CD4-positive, alpha-beta T cell treated with Interleukin-10 for 1 hour (primary cell): ENCODE measurements at regions not wholly inside any gene's neighbourhood (a gene's known extent, or its start where the extent isn't known, plus 50 kb on each side); places are given as distances from the start of the nearest gene placed in this dataset.

Experiments
- DNase-seq: peaks from one replicate; pipeline ENCODE4 v3.0.0-alpha.2; 2020

DNA sequence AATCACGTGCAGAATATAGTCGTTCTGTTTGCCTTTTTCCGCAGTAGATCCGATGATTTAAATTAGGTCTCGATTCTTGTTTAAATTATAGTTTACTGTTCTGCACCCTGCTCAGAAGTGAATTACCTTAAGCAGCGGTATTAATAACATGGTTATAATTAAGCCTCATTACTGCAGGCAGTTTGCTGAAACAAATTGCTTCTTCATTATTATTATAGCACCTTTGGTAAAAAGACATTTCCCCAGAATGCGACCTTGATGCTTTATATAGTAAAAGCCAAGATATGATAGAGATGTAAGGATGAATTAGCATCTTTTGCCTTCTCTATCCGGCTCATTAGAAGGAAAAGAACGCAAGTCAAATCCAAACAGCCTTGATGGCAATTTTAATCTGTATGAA lies 625.2 kb upstream of the CADM1 start:
- DNase-seq = no peak

DNA sequence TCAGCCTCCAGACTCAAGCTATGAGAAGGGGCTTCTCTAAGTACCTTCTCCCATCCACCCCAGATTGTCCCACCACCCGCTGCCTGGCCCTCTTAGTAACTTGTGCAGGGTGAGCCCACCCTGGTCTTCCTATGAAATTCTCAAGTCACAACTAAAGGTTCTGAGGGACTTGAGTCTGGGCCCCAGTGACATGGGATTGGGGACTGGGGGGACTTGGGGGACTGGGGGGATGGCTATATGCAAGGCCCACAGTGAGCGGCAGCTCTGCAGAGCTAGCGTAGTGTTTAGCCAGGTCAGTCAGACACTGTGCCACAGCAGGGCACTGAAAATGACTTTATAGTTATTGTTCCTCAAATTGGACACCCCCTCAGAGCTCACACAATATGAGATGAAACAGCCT lies 622.3 kb upstream of the CADM1 start:
- DNase-seq = no peak

DNA sequence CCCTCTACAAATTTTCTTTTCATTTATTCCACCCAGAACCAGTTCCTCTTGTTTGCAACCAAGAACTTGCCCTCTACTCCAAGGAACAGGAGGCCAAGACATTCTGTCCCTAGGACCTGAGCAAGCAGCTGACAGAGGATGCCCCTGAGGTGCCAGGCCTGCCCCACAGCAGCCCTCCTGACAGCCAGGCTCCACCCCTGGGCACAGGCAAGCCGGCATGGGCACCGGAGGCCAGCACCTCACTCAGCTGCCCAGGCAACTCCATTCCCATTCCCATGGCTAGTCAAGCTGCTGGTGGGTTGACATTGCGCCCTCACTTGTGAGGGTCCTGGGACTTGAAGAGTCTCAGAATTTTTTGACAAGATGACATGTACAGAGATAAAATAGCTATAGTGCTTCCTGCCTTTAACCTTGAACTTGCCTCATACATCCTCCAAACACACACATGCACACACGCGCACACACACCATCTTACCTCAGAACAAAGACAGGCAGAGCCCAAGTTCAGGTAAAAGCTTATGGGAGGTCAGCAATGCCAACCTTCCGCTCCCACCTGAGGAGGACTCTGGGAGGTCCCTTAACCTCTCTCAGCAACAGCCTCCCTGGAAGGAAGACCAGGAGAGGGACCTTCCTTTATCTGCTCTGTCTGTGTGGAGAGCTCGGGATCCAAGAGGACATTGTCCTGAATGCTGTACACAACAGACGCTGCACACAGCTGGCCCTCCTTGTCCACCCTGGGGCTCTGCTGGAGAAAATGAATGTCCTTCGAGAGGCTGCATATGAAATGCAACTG lies 620.9 kb upstream of the CADM1 start:
- no peak for DNase-seq

DNA sequence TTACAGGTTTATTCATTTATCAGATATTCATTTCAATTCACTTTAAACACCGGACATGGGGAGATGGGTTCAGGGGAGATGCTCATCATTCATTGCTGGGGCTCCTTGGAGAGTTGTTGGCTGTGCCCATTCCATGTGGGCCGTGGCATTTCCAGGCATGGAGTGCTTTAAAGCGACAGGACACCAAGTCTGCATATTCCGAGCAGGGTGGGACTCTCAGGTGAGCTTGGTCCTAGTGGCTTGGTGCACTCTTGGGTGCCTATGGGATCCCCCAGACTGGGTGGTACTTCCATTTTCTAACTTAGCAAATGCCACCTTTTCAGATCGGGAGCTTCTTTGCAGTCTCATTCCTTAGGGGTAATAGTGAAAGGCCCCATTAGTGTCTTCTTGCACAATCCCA lies 619.5 kb upstream of the CADM1 start:
- no peak for DNase-seq

DNA sequence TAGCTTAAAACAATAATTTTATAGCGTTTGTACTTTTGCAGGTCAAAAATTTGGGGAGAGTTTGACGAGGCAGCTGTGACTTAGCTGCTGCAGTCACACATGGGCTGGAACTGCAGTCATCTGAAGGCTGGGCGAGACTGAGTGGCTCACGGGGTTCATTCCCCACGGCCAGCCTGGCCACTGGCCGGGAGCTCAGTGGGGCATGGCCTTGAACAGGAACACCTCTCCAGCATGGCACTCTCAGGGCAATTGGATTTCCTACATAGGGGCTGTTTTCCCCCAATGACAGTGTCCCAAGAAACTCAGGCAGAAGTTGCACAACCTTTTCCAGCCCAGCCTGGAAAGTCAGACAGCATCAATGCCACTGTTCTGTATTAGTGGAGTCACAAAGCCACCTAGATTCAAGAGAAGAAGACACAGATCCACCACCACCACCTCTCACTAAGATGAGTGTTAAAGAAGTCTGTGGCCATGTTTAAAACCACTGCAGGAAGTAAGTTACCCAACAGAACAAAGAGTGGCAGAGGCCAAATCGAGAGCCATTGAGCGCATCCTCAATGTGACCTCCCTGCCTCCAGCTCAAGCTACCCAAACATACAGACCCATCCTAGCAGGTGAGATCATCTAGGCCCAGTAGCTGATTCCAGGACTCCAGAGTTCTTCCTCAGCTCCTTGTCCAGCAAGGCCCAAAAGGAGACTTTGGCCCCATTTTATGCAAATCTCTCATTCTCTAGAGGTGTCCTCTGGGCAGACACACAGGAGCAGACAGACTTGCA lies 618.7 kb upstream of the CADM1 start:
- DNase-seq = no peak

DNA sequence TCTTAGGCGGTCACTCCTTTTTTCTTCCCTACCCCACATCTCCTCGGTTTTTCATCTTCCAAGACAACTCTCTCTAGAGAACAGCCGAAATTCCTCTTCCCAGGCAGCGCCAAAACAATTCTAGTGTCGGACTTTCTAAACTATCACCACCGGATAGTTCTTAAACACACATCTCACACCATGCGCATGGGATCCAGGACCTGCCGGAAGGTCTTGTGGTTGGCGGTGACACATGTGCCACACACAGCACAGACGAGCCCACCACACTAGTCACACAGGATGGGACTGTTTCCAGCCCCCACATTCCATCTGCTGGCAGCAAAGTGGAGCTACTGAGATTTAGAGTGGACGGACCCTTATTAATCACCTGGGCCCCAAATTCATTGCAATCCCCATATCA lies 614.9 kb upstream of the CADM1 start:
- DNase-seq = no peak

DNA sequence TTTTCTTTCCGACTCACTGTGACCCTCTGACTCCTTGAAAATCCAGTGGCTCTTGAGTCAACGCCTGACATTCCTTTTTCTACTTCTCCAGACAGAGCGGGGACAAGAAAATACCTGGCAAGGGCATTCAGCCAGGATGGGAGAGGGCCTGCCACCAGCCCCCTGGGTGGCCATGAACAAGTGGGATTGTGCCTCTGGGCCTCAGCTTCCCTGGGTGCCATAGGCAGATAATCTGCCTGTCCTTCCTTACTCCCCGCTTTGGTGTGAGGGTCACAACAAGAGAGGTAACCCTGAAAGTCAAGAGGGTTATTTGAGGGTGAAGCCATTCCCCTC lies 613.9 kb upstream of the CADM1 start:
- DNase-seq = no peak

DNA sequence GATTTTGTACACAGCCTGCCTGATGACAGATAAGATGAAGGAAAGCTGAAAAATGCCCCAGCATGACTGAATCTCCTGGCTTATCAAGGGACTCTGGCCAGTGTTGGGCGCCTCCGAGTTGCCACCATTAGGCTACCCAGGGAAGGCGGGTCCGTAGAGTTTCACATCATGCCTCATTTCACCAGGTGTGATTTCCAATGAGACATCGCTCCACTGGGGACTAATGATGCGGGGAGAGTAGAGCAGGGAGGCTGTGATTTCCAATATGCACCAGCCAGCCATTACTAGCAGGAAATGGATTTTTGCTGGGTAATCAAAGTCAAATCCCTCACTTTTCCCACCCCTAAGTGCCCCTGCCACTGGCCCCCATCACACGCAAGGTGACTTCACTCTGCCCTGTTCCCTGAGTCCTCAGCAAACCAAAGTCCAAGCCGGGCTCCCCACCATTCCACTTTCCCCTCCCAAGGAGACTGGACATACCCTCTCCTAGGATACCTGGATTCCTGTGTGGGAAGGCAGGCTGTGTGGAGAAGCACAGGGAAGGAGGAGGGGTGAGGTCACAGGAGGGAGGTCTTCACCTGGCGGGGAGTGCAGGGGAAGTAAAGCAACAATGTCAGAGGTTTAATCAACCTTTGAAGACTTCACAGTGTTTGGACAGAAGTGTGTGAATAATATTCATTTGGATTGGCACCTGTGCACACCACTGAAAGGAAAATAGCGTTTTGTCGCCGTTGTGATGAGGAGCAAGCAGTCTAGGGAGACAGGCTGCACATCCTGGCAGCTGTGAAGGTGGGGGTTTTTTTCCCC lies 613.3 kb upstream of the CADM1 start:
- no peak for DNase-seq

DNA sequence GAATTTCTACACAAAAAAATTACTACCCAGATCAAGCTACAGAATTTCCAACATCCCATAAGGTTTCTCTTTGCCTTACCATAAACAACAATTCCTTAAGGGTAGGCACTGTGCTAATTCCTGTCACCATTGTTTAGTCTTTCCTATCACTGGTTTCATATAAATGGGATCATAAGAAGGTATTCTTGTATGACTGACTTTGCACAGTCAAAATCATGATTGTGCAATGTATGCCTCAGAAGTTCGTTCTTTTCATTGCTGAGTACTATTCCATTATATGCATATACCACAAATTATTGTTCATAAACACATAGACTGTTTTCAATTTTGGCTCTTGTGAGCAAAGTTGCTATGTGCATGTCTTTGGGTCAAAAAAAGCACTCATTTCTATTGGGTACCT lies 611.6 kb upstream of the CADM1 start:
- no peak for DNase-seq

DNA sequence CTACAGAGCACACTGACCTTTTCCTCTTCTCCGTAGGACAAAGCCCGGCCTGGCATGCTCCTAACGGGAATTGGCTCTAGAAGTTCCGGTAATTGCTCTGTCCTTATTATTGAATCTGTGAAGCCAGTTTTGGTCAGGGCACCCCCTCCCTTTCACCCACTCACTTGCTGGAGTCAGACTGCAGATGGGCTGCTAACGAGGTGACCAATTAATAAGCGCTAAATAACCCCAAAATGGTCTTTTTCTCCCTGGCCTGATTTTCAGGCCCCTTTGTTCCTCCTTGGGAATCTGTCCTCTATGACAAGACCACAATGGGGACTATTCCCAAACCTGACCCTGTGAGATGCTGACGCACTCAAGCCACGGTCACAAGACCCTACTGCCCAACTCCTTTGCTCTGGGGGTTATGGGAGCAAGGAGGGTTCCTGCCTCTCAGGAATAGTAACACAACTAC lies 610.0 kb upstream of the CADM1 start:
- DNase-seq = no peak

DNA sequence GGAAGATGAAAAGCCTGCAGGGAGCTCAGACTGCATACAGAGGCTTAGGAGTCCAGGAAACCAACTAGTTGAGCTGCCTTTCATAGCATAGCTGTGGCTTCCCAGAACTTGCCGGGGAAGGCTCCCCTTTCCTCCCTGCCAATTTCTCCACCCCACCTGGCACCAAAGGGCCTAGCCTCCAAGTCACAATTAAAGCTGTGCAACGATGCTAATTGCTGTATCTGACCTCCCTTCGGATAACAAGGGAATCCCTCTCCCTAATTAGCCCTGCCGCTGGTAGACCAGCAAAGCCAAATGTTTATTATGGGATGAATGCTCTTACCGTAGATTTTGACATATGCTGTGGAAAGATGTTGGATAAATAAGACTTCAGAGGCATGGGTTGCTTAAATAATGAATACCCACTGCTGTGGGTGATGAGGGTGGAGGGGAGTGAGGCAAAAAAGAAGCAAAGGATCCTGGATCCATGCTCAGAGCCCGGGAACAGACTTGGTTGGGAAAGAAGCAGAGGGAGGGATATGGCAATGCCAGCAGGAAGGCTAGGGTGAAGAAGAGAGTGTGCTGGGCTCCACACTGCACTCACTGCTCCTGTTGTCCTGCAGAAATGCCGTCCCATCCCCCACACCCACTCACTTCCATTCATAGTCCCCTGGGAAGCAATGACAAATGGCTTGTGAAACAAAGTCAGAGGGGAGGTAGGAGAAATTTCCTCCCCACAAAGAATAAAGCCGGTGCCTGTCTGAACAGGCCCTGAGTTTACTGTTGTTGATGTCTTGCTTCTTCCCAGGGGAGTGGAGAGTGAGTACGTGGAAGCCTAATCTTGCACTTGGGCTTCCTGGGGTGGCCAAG lies 608.1 kb upstream of the CADM1 start:
- DNase-seq = no peak

DNA sequence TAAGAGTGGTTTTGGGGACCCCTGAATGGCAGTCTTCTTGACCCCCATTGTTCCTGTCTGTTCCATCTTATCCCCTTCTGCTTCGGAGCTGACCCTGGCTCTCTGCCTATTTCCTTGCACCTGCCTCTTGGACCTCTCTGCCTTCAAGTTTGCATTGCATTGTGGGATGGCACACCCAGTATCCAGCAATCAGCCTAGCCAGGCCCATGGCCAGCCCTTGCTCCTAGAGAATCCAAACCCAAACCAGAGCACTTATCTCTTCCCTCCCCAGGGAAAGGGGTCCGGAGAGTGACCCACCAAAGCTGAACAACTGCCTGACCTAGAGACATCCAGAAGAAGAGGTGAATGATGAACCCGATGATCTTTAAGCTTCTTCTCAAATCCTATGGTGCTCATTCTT lies 607.3 kb upstream of the CADM1 start:
- no peak for DNase-seq

DNA sequence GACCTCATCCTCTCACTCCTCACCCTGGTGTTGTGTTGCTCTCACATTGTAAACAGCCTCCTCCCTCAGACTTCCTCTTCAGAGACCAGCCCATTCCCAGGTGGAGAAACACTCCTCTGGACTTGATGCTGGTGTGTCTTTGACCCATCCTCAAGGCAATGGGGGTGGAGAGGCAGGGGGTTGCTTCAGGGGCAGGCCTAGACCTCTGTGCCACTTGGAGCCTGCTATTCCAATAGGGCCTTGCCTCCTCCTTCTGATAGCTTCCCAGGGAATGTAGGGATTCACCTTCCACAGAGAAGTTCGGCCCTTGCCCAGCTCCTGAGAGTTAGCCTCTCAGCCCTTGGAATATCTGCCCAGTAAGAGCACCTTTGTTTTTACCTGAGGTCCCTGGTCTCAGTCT lies 606.6 kb upstream of the CADM1 start:
- no peak for DNase-seq

DNA sequence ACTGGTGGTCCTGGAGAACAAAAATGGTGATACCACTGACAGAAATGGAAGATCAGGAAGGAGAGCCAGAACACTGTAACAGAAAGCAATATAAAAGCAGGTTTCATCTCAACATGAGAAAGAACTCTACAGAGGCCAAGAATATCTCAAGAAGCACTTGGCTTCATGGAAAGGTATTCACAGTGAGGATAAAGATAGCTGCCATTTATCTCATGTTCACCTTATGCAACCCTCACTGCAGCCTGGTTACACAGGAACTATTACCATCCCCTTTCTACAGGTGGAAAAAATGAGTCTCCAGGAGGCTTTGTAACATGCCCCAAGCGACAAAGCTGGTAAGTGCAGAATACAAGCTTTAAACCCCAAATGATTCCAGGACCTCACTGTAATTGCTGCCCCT lies 606.1 kb upstream of the CADM1 start:
- DNase-seq = no peak

DNA sequence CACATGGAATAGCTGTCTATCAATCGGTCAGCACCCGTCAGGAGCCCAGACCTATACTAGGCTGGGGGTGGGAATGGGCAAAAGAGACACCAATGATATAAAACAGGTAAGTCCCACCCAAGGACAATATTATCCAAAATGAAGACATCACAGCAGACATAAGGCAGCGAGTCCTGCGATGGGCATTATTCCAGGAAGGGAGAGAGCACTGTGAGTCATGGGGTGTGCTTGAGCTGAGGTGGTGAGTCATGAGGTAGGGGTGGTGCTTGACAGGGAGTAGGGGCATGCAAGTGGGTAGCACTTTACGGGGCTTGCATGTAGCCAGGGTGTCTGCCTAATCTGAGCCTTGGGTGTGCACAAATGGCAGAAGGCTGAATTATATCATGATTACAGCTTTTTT lies 605.0 kb upstream of the CADM1 start:
- no peak for DNase-seq

DNA sequence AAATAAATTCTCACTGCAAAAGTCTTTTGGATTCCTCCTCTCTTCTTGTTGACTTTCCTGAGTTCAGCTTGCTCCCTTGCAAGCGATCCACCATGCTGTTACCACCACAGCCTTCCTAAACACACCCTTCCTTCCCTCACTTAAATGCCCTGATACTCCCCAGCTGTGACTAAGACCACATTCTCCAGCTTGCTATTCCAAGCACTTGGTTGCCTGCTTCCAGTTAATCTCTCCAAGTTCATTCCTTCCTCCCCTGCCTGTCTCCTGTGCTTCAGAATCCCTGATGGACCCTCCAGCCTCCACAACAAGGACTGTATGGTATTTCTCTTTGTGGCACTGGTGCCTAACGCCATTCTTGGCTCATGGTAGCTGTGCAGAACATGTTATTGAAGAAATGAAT lies 603.9 kb upstream of the CADM1 start:
- no peak for DNase-seq

DNA sequence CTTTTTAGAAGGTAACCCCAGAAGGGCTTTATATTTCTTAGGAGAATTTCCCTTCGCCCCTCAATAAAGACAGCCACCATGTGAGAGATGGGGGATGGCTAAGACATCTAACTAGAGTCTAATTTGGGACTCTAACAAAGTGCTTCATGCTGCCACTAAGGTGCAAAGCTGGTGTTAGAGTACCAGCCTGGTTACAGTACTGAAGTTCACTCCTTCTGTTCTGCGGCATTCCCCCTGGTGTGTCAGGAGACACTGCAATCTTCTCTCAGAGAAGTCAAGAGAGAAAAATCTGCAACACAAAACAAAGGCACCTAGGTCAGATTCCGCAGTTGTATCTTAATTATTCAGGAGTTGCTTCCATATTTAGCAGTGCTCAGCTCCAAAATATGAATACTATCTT lies 603.0 kb upstream of the CADM1 start:
- no peak for DNase-seq

DNA sequence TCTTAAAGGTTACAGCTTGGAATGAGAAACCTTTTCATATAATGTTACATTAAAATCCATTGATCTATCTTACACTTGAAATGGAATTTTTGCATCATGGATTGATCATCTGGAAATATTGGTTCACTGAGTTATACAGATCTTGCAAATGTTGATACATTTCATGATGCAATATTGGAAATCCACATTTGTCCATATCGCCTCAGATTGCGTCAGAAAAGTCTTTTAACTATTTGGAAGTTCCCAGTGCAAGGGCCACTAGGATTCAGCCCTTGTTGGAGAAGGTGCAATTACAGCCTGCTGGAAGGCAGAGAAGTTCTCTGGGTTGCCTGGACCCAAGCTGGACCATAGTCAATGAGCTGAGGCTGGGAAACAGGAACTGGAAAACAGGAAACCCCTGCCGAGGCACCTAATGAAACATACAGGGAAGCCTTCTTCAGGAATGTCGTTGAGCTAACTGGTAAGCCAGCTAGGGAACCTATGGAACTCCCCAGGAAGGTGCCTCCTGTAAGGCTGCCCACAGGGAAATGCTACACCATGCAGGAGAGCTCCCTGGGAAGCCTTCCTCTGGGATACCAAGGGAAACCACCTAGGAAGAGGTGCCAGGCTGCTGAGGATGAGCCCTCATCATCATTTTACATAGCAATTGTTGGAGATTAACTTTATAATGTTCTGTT lies 600.4 kb upstream of the CADM1 start:
- DNase-seq = no peak

DNA sequence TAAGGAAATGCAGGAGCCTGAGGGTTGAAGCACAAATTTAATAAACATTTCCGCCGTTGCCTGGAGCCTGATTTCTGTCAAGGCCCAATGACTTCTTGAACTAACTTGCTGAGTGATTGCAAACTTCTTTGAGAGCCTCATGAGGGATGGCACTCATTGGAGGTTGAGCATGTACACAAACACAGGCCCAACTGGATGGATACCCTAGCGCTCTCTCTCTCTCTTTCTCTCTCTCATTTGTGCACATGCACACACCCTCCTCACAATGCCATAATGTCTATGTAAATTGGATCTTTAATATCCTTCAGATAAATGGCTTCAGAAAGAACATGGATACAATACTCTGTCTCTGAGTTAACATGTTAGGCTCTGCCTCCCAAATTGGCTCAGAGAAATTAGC lies 597.7 kb upstream of the CADM1 start:
- DNase-seq = no peak

DNA sequence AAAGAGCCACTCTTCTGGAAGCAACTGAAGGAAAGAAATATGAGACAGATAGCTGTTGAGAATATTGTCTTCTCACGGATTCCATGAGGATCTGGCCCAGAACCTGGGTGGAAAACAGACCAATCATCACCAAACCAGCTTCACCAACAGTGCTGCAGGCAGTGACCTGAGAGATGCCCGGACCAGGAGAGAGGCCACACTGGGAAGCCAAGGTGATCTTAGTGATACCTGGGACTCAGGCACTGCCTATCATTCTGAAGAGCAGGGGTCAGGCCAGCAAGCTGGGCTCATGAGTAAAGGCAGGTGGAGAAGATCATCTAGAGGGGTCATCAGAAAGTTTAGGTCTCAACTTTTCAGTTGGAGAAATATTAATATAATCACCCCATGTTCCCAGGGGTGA lies 595.8 kb upstream of the CADM1 start:
- no peak for DNase-seq

DNA sequence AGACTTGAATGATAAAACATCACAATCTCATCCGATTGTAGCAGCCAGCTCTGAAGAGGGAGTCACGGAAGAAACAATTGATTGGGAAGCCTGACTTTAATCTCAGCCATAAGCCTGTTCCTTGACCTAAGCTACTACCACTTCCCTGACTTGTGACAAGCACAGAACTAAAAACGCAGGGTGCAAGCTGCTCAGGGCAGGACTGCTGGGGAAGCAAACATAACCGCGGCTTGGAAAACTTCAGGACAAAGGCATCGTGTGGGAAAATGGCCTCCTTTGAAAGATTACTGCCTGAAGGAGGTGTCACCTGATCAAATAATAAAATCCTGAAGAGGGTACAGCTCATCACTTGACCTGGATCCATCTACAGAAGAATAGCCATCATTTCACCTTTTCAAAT lies 595.3 kb upstream of the CADM1 start:
- no peak for DNase-seq

DNA sequence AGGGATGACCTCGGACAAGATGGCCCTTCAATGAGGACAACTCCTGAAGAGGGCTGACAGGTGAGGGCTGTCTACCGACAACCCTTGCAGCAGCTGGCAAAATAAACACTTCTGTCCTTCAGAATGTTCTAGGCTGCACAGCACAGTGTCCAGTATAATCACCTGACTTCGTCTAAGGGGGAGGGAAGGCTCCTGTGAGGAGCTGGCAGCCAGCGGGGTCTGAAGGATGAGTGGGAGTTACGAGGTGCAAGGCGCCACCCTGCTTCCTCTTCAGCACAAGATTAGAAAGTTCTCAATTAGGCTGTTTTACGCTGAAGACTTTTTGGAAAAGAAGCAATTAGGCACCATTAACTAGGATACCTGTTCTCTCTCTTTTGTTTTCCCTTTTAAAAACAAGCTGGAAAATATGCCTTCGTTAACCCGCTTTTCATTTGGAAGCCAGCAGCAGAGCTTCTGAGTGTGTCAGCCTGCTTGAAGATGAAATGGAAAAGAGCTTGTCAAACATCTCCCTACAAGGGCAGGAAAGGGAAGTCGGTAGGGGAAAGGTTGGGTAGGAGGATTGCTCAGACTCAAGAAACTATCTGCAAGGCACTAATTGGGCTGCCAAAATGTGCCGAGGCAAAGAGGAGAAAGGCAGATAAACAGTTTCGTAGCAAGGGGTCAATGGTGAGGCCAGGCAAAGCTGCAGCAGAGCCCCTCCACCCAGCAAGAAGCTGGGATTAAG lies 592.2 kb upstream of the CADM1 start:
- DNase-seq = no peak
